HCT116 (cell line): ENCODE measurements at regions not wholly inside any gene's neighbourhood (a gene's known extent, or its start where the extent isn't known, plus 50 kb on each side); places are given as distances from the start of the nearest gene placed in this dataset.

Source experiments
- ATAC-seq: fragments of 200-7000 bp; cut with Tn5 transposase; 2 replicates; pipeline ENCODE4 v1.9.1; 2020; ENCODE audit warnings: mild to moderate bottlenecking, moderate library complexity
- BruUV-seq: library from RNA; stranded (reverse); fragments of 400-500 nt; replicated peaks from 2 replicates; lab custom pipeline; 2021; lab: Mats Ljungman, UMichigan
- CTCF ChIA-PET: fragments of 300-600 bp; sonication (Branson Sonifier 250); formaldehyde crosslinking; loops from one replicate; lab custom pipeline; 2021; ENCODE audit warnings: antibody characterized with exemption; lab: Charles Lee
- POLR2A ChIA-PET: fragments of 300-600, 350-600 bp; sonication (Branson Sonifier 250); formaldehyde crosslinking; loops from one replicate; lab custom pipeline; 2021; ENCODE audit warnings: antibody characterized with exemption; lab: Charles Lee
- RAD21 ChIA-PET, 2 experiments: fragments of 300-600 bp; sonication (Branson Sonifier 250); formaldehyde crosslinking; loops; one replicate each; lab custom pipeline; 2023; ENCODE audit warnings: low total read pairs in 2 of 2; ENCODE audit not compliant: uncharacterized antibody in 2 of 2, unreplicated experiment in 2 of 2, low non-redundant PET in 1 of 2; lab: Charles Lee
- DNase-seq: peaks from one replicate; pipeline ENCODE4 v3.0.0-alpha.2; 2010; ENCODE audit warnings: low read depth, low spot score
- H2AFZ ChIP-seq: fragments of 200-600 bp; shearing (Covaris generic), sonication (generic); 2 replicates; pipeline ENCODE4 v1.6.1; 2017; ENCODE audit warnings: low read depth, mixed run types, mixed read lengths, antibody characterized with exemption, low read length; ENCODE audit not compliant: poor library complexity, severe bottlenecking
- H3K27ac ChIP-seq: 2 replicates; pipeline ENCODE4 v1.5.1; 2012; ENCODE audit warnings: low read depth, low read length
- H3K27me3 ChIP-seq: fragments of 200-600 bp; sonication (generic); 2 replicates; pipeline ENCODE4 v1.6.1; 2016; ENCODE audit warnings: mixed run types, low read length, mixed read lengths; ENCODE audit not compliant: insufficient read depth
- H3K36me3 ChIP-seq, 2 experiments: fragments of 200-500 bp in 1 of 2; fragments of 200-600 bp in 1 of 2; sonication (Bioruptor generic) in 1 of 2; sonication (generic) in 1 of 2; 2 replicates each; pipeline versions ENCODE4 v1.5.1 to v1.6.1; 2014 to 2016; ENCODE audit warnings: low read length in 2 of 2, inconsistent platforms in 1 of 2, mixed read lengths in 1 of 2, mixed run types in 1 of 2; ENCODE audit not compliant: insufficient read depth in 2 of 2, control insufficient read depth in 1 of 2
- H3K4me1 ChIP-seq, 2 experiments: fragments of 200-600 bp in 1 of 2; sonication (generic) in 1 of 2; 2 replicates each; pipeline versions ENCODE4 v1.5.1 to v1.6.1; 2012 to 2017; ENCODE audit warnings: low read length in 2 of 2, inconsistent platforms in 1 of 2, mild to moderate bottlenecking in 1 of 2, mixed read lengths in 1 of 2, mixed run types in 1 of 2, moderate library complexity in 1 of 2; ENCODE audit not compliant: insufficient read depth in 2 of 2, control insufficient read depth in 1 of 2
- H3K4me2 ChIP-seq: fragments of 200-600 bp; sonication (generic); 2 replicates; pipeline ENCODE4 v1.6.1; 2017; ENCODE audit warnings: mixed run types, low read length, mixed read lengths
- H3K4me3 ChIP-seq, 2 experiments: fragments of 200-600 bp in 1 of 2; sonication (generic) in 1 of 2; replicated peaks in 1 of 2; 2 replicates each; pipeline ENCODE4 v1.5.1; 2011 to 2016; ENCODE audit warnings: low read length in 2 of 2, control low read depth in 1 of 2, low read depth in 1 of 2, mild to moderate bottlenecking in 1 of 2, mixed read lengths in 1 of 2, mixed run types in 1 of 2
- H3K79me2 ChIP-seq: fragments of 200-600 bp; sonication (generic); 2 replicates; pipeline ENCODE4 v1.6.1; 2017; ENCODE audit warnings: mild to moderate bottlenecking, mixed run types, low read length, moderate library complexity, mixed read lengths; ENCODE audit not compliant: insufficient read depth
- H3K9ac ChIP-seq: fragments of 200-600 bp; sonication (generic); 2 replicates; pipeline ENCODE4 v1.6.1; 2016; ENCODE audit warnings: low read length, mixed read lengths
- H3K9me2 ChIP-seq: fragments of 200-600 bp; sonication (generic), shearing (Covaris generic); 2 replicates; pipeline ENCODE4 v1.6.1; 2017; ENCODE audit warnings: mixed run types, mild to moderate bottlenecking, moderate library complexity; ENCODE audit not compliant: insufficient read depth
- H3K9me3 ChIP-seq, 2 experiments: fragments of 200-500 bp in 1 of 2; fragments of 200-600 bp in 1 of 2; sonication (Bioruptor generic) in 1 of 2; sonication (generic) in 1 of 2; 2 replicates each; pipeline ENCODE4 v1.6.1; 2014 to 2017; ENCODE audit warnings: low read length in 2 of 2, mixed read lengths in 2 of 2, inconsistent platforms in 1 of 2, low read depth in 1 of 2, mild to moderate bottlenecking in 1 of 2, mixed run types in 1 of 2, moderate library complexity in 1 of 2; ENCODE audit not compliant: control insufficient read depth in 1 of 2, insufficient read depth in 1 of 2
- H4K20me1 ChIP-seq: fragments of 200-600 bp; sonication (generic), shearing (Covaris generic); 2 replicates; pipeline ENCODE4 v1.6.1; 2017; ENCODE audit warnings: mixed run types, mild to moderate bottlenecking, moderate library complexity; ENCODE audit not compliant: insufficient read depth
- ELF1 ChIP-seq: IDR thresholded peaks from 2 replicates; pipeline ENCODE4 v1.6.1; 2012; ENCODE audit warnings: low read depth, borderline replicate concordance
- EZH2 ChIP-seq: fragments of 200-600 bp; sonication (generic); IDR thresholded peaks from 2 replicates; pipeline ENCODE4 v1.6.1; 2017; ENCODE audit warnings: antibody characterized with exemption, mixed run types
- EZH2phosphoT487 ChIP-seq: fragments of 200-600 bp; IDR thresholded peaks from 2 replicates; pipeline ENCODE4 v1.6.1; 2018; ENCODE audit warnings: antibody characterized with exemption, borderline replicate concordance
- FOSL1 ChIP-seq: IDR thresholded peaks from 2 replicates; pipeline ENCODE4 v1.6.1; 2012; ENCODE audit warnings: low read depth
- MAX ChIP-seq: IDR thresholded peaks from 2 replicates; pipeline ENCODE4 v1.6.1; 2012
- ZFX ChIP-seq: fragments of 450-650 bp; IDR thresholded peaks from 2 replicates; pipeline ENCODE4 v1.6.1; 2017
- ZNF274 ChIP-seq: fragments of 200-500 bp; sonication (Bioruptor generic); IDR thresholded peaks from 2 replicates; pipeline ENCODE4 v1.6.1; 2014; ENCODE audit warnings: mild to moderate bottlenecking, low read depth, low read length, inconsistent platforms
- intact Hi-C: fragments of 100-400 bp; cut with micrococcal nuclease; formaldehyde crosslinking; loops from 2 replicates; pipeline ENCODE4 v1.10.0; 2022
- TF ChIP-seq, protein P1 (sequence below): IDR thresholded peaks from 2 replicates; pipeline ENCODE4 v1.6.1; 2012
- TF ChIP-seq, protein P2 (sequence below): IDR thresholded peaks from 2 replicates; pipeline ENCODE4 v1.6.1; 2011; ENCODE audit warnings: mild to moderate bottlenecking, low read length, moderate library complexity; ENCODE audit not compliant: insufficient replicate concordance; ENCODE audit errors: extremely low read depth

DNA sequence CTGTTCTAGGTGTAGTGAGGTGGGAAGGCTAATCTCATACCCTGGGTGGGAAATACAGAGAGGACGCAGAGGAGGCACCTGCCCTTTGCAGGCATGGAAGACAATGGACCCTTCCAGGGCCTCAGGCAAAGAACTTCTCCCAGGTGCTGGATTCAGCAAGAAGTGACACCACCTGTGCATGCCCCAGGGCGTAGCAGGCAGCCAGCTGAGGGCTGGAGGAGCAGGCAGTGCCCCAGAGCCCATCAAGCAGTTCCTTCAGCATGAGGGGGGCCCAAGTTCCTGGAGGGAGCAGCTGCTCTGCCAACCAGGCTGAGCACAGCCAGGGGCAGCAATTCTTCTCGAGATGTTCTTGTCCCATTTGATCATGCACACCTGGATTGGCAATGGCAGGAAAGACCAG is 170.3 kb upstream of the PDE10A start:
- ATAC-seq (no peak), DNase-seq (no peak)
- no TSS peak for BruUV-seq
- H3K9ac ChIP-seq = no peak overlapping the region
- H3K27me3 ChIP-seq = no peaks in the 10 kb centered on the region
- H3K4me3 ChIP-seq = no peak overlapping the region
- ChIA-PET RAD21 (no interaction called here), POLR2A (no interaction called here), CTCF (no interaction called here)
- H3K4me1 ChIP-seq = no peaks in the 10 kb centered on the region
- no peaks in the 10 kb centered on the region for H3K9me2 ChIP-seq
- no peak overlapping the region for H3K27ac ChIP-seq
- no peaks in the 10 kb centered on the region for H3K9me3 ChIP-seq
- H3K4me2 ChIP-seq = no peak overlapping the region
- no peaks in the 10 kb centered on the region for H3K79me2 ChIP-seq
- H3K36me3 ChIP-seq = no peaks in the 10 kb centered on the region
- TF ChIP-seq, protein P1, sequence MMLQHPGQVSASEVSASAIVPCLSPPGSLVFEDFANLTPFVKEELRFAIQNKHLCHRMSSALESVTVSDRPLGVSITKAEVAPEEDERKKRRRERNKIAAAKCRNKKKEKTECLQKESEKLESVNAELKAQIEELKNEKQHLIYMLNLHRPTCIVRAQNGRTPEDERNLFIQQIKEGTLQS = no peak
- no peak for TF ChIP-seq ELF1
- no peak for TF ChIP-seq MAX
- TF ChIP-seq EZH2 = no peak
- no peak for TF ChIP-seq ZNF274
- TF ChIP-seq FOSL1 = no peak
- no peak for TF ChIP-seq ZFX
- no peak for TF ChIP-seq EZH2phosphoT487
- TF ChIP-seq, protein P2, sequence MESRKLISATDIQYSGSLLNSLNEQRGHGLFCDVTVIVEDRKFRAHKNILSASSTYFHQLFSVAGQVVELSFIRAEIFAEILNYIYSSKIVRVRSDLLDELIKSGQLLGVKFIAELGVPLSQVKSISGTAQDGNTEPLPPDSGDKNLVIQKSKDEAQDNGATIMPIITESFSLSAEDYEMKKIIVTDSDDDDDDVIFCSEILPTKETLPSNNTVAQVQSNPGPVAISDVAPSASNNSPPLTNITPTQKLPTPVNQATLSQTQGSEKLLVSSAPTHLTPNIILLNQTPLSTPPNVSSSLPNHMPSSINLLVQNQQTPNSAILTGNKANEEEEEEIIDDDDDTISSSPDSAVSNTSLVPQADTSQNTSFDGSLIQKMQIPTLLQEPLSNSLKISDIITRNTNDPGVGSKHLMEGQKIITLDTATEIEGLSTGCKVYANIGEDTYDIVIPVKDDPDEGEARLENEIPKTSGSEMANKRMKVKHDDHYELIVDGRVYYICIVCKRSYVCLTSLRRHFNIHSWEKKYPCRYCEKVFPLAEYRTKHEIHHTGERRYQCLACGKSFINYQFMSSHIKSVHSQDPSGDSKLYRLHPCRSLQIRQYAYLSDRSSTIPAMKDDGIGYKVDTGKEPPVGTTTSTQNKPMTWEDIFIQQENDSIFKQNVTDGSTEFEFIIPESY = no peak
- intact Hi-C loops = no loop called here
- H4K20me1 ChIP-seq = no peaks in the 10 kb centered on the region
- H2AFZ ChIP-seq = no peak overlapping the region
